ENCODE measurements at regions not wholly inside any gene's neighbourhood (a gene's known extent, or its start where the extent isn't known, plus 50 kb on each side); places are given as distances from the start of the nearest gene placed in this dataset.

- H3K4me3 ChIP-seq (ENCODE audit: low read length) = no peak overlapping the region
- no peak for DNase-seq (ENCODE audit: low read depth)
- TF ChIP-seq, protein P1, sequence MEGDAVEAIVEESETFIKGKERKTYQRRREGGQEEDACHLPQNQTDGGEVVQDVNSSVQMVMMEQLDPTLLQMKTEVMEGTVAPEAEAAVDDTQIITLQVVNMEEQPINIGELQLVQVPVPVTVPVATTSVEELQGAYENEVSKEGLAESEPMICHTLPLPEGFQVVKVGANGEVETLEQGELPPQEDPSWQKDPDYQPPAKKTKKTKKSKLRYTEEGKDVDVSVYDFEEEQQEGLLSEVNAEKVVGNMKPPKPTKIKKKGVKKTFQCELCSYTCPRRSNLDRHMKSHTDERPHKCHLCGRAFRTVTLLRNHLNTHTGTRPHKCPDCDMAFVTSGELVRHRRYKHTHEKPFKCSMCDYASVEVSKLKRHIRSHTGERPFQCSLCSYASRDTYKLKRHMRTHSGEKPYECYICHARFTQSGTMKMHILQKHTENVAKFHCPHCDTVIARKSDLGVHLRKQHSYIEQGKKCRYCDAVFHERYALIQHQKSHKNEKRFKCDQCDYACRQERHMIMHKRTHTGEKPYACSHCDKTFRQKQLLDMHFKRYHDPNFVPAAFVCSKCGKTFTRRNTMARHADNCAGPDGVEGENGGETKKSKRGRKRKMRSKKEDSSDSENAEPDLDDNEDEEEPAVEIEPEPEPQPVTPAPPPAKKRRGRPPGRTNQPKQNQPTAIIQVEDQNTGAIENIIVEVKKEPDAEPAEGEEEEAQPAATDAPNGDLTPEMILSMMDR (IDR thresholded peaks at IDR 0.05; ENCODE audit: insufficient read depth, low read depth, low read length, missing control alignments) = no peak
Observed at GRCh38 chrX:100477958-100478357, 67.9 kb upstream of the PCDH19 start.

DNA sequence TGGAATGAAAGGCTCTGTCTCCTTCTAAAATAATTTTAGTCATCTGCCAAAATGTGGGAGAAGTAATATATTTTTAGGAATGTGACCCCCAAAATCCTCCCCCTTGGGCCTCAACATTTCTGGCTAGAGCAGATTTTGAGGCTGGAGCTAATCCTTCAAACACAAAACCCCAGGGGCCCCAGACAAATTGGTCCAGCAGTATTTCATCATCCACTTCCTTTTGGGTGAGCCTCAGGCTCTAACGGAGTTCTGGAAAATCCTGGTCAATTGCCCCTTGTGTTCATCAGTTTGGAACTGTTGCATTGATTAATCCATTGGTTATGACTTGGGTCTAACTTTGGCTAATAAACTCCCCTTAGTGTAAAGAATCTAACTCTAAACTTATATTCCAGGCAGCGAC lies 67.4 kb upstream of the PCDH19 start:
- TF ChIP-seq, protein P1 (IDR thresholded peaks at IDR 0.05; ENCODE audit: insufficient read depth, low read depth, low read length, missing control alignments) = no peak
- DNase-seq (ENCODE audit: low read depth) = no peak
- no peak overlapping the region for H3K4me3 ChIP-seq (ENCODE audit: low read length)

Measured in epithelial cell of esophagus (primary cell).